Lung (tissue), 11 donors: ENCODE measurements at regions not wholly inside any gene's neighbourhood (a gene's known extent, or its start where the extent isn't known, plus 50 kb on each side); places are given as distances from the start of the nearest gene placed in this dataset.
"Not testable (repeated sequence)": the region's sequence is repeated elsewhere in the genome, so short reads cannot be mapped to it uniquely, and the experiment has no call there.

Source experiments
- ATAC-seq: fragments of 200-7000 bp; cut with Tn5 transposase; one replicate; pipeline ENCODE4 v1.9.1; 2020; ENCODE audit warnings: moderate number of reproducible peaks; ENCODE audit not compliant: insufficient read depth, low FRiP score
- DNase-seq, 3 donors: peaks; one replicate each; pipeline ENCODE4 v3.0.0-alpha.2; 2013 to 2017
- H3K27ac ChIP-seq, 2 donors: one replicate each; pipeline ENCODE4 v1.5.1; 2013; ENCODE audit warnings: mild to moderate bottlenecking in 2 of 2, moderate library complexity in 2 of 2, control low read depth in 1 of 2, inconsistent platforms in 1 of 2, low read depth in 1 of 2, low read length in 1 of 2
- H3K27me3 ChIP-seq, 3 donors: one replicate each; pipeline ENCODE4 v1.5.1; 2013; ENCODE audit warnings: low read length in 2 of 3; ENCODE audit not compliant: control insufficient read depth in 3 of 3, insufficient read depth in 3 of 3
- H3K36me3 ChIP-seq, 4 donors: one replicate each; pipeline ENCODE4 v1.5.1; 2013; ENCODE audit warnings: low read length in 4 of 4, mild to moderate bottlenecking in 1 of 4, moderate library complexity in 1 of 4; ENCODE audit not compliant: control insufficient read depth in 4 of 4, insufficient read depth in 4 of 4
- H3K4me1 ChIP-seq, 5 donors: one replicate each; pipeline ENCODE4 v1.5.1; 2013; ENCODE audit warnings: low read length in 5 of 5, mild to moderate bottlenecking in 2 of 5, moderate library complexity in 1 of 5; ENCODE audit not compliant: control insufficient read depth in 5 of 5, insufficient read depth in 5 of 5
- H3K4me3 ChIP-seq: one replicate; pipeline ENCODE4 v1.5.1; 2013; ENCODE audit warnings: mild to moderate bottlenecking, control low read depth, moderate library complexity
- H3K9ac ChIP-seq, 2 donors: one replicate each; pipeline ENCODE4 v1.5.1; 2013; ENCODE audit warnings: low read length in 2 of 2, control low read depth in 1 of 2; ENCODE audit not compliant: insufficient read depth in 1 of 2
- H3K9me3 ChIP-seq, 4 donors: one replicate each; pipeline ENCODE4 v1.5.1; 2013; ENCODE audit warnings: low read length in 3 of 4, mild to moderate bottlenecking in 1 of 4, moderate library complexity in 1 of 4; ENCODE audit not compliant: control insufficient read depth in 4 of 4, insufficient read depth in 3 of 4
- CTCF ChIP-seq: IDR thresholded peaks from 2 replicates; pipeline ENCODE4 v1.5.1; 2012; ENCODE audit warnings: mild to moderate bottlenecking; ENCODE audit errors: control extremely low read depth, extremely low read depth
- WGBS, 2 donors: extraction: QIAGEN DNeasy Blood & Tissue Kit; methylation state at CpG; one replicate each; pipeline ENCODE4 v1.1.7; 2013; 5-methylcytosine and 5-hydroxymethylcytosine counted together
- donor health status: control.
- donor health status: control.
- donor health status: Bipolar disorder and iron deficiency.
- donor health status: healthy.
- donor health status: DM: yes; HTN: yes; CAD: no.

GRCh38 chr9:2396622-2397285 lies 224.8 kb upstream of the VLDLR start:
- 57 to 87% methylated on average over 1 of the region's 1 CpG for WGBS, 2 donors
- Histone ChIP-seq H3K36me3 (no peaks in the 10 kb centered on the region), H3K4me3 (no peak overlapping the region), H3K4me1 (no peaks in the 10 kb centered on the region), H3K9ac (no peak overlapping the region), H3K27ac (no peak overlapping the region), H3K27me3 (no peaks in the 10 kb centered on the region), H3K9me3 (no peaks in the 10 kb centered on the region)
- no peak for TF ChIP-seq CTCF
- ATAC-seq (no peak), DNase-seq (no peak)

- not testable (repeated sequence) for H3K9me3 ChIP-seq, DNase-seq
Measured at GRCh38 chr9:2397875-2398274, 223.7 kb upstream of the VLDLR start.

GRCh38 chr9:2401746-2402145 lies 219.8 kb upstream of the VLDLR start:
- H3K9ac ChIP-seq, DNase-seq, H3K9me3 ChIP-seq, H3K4me1 ChIP-seq, H3K27me3 ChIP-seq, H3K4me3 ChIP-seq, H3K36me3 ChIP-seq, ATAC-seq, H3K27ac ChIP-seq: not testable (repeated sequence)
- WGBS, 2 donors, result 36 to 61% methylated on average over 3 of the region's 3 CpGs

More at GRCh38 chr9:2397875-2398274, 223.7 kb upstream of the VLDLR start:
- H3K36me3 ChIP-seq, H3K27ac ChIP-seq, H3K27me3 ChIP-seq, H3K4me1 ChIP-seq, H3K9ac ChIP-seq, ATAC-seq, H3K4me3 ChIP-seq: not testable (repeated sequence)

- H3K9me3 ChIP-seq, result peaks cover 0 to 5% (median 2%) of the 10 kb centered on the region in 4 donors
- no peak overlapping the region for H3K4me3 ChIP-seq
- no peak overlapping the region for H3K27ac ChIP-seq
- no peaks in the 10 kb centered on the region for H3K36me3 ChIP-seq
- TF ChIP-seq CTCF, result no peak
- peaks cover 0 to 2% (median 0%) of the 10 kb centered on the region in 5 donors for H3K4me1 ChIP-seq
- 0 to 82% methylated on average over 1 of the region's 1 CpG for WGBS, 2 donors
- no peaks in the 10 kb centered on the region for H3K27me3 ChIP-seq
- no peak for DNase-seq
- ATAC-seq, result no peak
- no peak overlapping the region for H3K9ac ChIP-seq
Measured at GRCh38 chr9:2403701-2404100, 217.9 kb upstream of the VLDLR start.
